GM12874 (cell line): ENCODE measurements at regions not wholly inside any gene's neighbourhood (a gene's known extent, or its start where the extent isn't known, plus 50 kb on each side); places are given as distances from the start of the nearest gene placed in this dataset.

Experiments used
- TF ChIP-seq, protein P1 (sequence below): IDR thresholded peaks from 2 replicates; pipeline ENCODE4 v1.5.1; 2011; ENCODE audit warnings: low read depth, mild to moderate bottlenecking, control low read depth, low read length, moderate library complexity; ENCODE audit not compliant: insufficient read depth

DNA sequence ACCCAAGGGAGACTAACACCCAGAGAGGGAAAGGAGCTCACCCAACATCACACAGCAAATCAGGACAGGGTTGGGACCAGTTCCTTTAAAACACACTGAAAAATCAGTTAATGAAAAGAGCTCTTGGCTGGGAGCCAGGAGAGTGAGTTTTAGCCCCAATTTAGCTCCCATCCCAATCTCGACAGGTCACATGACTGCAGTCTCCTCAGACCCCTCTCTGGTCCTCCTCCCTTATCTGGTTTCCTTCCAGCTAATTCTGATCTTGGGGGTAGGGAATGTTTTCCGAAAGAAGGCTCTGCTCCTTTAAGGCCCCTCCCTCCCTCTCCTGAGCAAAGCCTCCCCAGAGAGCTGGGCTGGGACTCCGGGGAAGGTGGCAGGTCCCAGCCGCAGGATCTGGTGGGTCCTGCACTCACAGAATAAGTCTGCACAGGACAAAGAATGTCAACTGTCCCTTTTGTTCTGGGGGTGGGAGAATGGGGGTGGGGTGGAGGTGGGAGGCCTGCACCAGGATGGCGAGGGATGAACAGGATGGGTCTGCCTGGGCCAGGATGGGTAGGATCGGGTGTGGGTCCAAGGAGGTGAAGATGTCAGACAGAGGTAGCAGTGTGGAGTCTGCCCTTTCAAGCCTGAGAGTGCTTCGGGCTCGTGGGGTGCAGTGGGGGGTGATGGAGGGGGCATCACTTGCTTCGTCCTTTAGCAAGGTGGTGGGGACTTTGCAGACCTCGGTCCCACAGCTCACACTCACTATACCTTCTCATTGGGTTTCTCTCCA lies 57.3 kb upstream of the SSBP3 start:
- TF ChIP-seq, protein P1, sequence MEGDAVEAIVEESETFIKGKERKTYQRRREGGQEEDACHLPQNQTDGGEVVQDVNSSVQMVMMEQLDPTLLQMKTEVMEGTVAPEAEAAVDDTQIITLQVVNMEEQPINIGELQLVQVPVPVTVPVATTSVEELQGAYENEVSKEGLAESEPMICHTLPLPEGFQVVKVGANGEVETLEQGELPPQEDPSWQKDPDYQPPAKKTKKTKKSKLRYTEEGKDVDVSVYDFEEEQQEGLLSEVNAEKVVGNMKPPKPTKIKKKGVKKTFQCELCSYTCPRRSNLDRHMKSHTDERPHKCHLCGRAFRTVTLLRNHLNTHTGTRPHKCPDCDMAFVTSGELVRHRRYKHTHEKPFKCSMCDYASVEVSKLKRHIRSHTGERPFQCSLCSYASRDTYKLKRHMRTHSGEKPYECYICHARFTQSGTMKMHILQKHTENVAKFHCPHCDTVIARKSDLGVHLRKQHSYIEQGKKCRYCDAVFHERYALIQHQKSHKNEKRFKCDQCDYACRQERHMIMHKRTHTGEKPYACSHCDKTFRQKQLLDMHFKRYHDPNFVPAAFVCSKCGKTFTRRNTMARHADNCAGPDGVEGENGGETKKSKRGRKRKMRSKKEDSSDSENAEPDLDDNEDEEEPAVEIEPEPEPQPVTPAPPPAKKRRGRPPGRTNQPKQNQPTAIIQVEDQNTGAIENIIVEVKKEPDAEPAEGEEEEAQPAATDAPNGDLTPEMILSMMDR, result no peak

DNA sequence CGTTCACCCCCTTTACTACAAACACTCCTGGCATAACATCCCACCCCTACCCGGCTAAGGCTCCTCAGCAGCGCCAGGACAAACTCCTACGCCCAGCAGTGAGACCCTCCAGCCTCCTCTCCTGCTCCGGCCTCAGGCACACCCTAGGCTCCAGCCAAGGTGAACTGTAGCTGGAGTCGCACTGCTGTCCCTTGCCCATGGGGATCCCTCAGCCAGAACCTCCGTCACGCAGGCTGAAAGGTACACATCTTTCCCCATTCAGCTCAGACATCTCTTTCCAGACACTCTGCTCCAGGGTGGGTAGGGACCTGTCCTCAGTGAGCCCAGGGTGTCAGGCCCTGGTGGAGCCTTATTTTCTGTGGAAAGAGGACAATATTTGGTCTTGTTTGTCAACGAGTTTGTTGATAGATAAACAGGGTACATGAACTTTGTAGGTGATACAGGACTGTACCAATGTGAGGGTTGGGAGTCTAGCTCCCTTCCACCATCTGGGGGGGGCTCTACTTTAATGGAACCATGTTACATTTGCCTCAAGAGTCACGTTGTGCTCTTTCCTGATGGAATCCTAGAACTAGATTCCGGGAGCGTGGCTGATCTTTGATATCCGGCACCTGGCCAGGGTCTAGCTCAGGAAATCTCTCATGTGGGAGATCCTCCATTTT lies 56.5 kb upstream of the SSBP3 start:
- TF ChIP-seq, protein P1, result no peak

DNA sequence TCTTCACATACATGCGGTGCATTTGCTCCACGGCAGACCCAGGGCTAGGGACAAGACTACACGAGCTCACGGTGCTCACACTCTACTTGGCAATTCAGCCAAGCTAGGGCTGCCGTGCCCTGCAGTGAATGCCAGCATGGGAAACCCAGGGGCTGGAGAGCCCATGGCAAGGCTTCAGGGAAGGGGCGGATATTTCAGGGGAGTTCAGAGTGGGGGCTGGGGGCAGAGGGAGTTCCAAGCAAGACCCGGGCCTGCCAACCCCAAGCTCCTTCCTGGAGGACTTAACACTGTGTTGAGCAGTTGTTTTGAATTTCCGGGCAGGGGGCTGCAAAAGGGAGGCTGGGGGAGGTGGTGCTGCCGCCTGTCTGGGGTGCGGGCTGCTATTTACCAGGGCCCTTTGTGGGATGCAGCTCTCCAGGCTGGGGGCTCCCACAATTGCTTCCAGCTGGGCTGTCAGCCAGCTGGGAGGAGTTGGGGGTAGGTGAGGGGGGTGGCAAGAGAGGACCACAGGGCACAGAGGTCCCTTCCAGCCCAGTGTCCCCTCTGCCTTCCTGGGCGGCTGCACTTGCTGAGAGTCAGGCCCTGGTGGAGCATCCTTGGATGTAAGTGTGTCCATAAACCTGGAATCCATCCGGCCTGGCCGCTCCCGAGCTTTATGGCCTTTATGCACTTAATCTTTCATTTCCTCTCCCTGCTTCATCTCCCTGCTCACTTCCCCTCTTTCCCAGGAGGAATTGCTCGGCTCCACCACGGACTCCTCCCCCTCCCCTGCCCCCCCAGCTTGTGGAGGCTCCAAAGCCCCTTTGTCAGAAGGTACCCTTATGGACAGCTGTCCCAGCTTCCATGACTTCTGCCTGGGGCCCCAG lies 55.8 kb upstream of the SSBP3 start:
- TF ChIP-seq, protein P1, result no peak

DNA sequence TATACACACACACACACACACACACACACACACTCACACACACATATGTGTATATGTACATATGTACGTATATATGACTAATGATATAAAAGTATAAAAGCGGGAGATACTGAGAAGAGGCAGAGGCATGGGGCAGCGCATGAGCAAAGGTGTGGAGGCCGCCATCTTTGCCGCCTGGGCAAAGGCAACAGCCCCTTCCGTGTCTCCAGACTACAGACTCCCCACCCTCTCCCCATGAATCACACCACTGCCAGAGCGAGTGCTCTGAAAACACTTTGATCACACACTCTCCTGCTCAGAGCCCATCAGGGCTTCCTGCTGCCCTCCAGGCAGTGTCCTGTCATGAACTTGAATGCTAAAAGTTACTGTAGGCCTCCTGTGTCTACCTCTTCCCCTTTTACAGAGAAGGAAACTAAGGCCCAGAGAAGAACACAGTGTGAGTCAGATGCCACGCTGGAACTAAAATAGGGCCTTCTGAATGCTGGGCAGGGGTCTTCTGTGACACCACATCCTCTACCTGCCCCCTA lies 54.7 kb upstream of the SSBP3 start:
- TF ChIP-seq, protein P1, result no peak

DNA sequence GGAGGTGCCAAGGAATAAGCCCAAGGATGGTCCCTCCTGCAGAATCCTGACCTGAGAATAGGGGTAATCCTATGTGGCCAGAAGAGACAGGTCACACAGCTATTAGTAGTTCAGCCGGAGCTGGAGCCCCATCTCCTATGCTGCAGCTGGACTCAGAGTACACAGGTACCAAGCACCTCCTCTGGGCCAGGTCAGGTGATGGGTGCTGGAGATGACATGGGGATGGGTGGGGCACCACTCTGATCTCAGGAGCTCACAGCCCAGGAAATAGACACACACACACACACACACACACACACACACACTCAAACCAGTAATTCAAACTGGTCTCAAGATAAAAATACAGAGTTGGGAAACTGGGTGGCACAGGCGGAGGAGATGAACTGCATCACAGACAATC lies 54.2 kb upstream of the SSBP3 start:
- TF ChIP-seq, protein P1, result no peak

DNA sequence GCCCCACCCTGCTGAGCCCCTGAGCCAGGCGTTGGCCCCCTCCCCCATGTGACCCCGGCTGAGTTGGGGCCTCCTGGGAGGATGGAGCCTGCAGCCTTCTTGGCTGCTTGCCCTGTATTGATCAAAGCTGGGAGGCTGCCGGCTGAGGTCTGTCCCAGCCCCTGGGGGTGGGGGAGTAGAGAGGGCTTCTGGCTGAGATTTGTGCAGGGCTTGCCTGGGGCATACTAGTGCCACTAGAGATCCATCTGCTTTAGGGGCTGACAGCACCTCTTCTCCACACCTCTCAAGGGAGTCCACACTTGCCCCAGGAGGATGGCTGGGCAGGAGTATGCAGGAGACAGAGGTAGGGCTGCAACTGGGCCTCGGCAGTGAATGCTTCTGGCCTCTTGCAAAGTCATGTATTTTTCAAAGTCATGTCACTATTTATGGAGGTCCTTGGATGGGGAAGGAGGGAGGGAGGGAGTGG lies 53.6 kb upstream of the SSBP3 start:
- TF ChIP-seq, protein P1, result no peak

DNA sequence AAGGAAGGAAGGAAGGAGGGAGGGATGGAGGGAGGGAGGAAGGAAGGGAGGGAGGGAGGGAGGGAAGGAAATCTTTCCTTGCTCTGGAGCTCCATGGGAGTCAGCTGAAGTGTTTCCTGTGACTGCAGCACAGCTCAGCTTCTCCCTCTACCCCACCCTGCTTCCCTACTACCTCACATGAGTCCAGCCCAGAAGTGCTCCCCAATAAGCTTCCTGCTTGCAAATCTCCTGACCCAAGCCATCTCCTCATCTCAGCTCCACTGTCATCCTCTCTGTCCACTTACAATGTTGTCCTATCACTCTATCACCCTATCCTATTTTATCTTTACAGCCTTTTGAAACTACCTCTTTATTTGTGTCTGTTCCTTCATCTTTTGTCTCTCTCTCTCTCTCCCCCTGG lies 52.9 kb upstream of the SSBP3 start:
- TF ChIP-seq, protein P1, result no peak
